SW480 (cell line): ENCODE measurements at regions not wholly inside any gene's neighbourhood (a gene's known extent, or its start where the extent isn't known, plus 50 kb on each side); places are given as distances from the start of the nearest gene placed in this dataset.
"Not testable (repeated sequence)": the region's sequence is repeated elsewhere in the genome, so short reads cannot be mapped to it uniquely, and the experiment has no call there.

Experiments
- DNase-seq: peaks from one replicate; pipeline ENCODE4 v3.0.0-alpha.2; 2016; ENCODE audit warnings: low spot score

DNA sequence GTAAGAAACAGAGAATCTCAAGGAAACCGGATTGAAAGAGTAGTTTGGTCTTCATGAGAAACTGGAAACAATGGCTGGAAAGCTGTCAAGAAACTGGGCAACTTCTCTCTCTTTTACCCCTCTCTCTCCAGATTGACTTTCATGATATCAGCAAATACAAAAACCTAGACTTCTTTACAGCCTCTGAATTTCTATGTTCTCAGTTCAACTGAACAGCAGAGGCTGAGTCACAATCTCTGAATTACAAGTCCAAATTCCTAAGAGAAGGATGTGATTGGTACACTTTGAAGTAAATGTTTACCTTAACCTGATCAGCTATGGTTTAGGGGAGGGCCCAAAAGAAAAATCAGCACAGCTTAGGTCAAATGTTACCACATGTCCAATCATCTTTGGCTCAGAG lies 974.9 kb downstream of the RPA4 start:
- DNase-seq: no peak

DNA sequence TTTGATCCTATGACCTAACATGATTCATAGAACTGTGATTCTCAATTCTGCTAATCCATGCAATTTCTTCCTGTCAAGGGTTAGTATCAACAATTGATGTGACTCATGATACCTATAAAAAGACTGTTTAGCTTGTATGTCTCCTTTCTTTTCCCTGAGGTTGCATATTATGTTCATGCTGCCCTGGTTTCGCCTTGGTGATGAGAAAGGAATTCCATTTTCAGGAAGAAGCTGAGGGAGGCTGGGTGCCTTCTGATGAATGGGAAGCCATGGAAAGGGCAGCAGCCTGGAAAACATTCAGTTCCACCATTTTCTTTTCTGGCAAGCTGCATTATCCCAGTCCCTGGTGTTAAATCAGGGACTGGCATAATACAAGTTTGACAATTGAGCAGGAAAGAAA lies 976.5 kb downstream of the RPA4 start:
- no peak for DNase-seq

- no peak for DNase-seq
Measured at GRCh38 chrX:97863261-97863660, 979.6 kb downstream of the RPA4 start.

DNA sequence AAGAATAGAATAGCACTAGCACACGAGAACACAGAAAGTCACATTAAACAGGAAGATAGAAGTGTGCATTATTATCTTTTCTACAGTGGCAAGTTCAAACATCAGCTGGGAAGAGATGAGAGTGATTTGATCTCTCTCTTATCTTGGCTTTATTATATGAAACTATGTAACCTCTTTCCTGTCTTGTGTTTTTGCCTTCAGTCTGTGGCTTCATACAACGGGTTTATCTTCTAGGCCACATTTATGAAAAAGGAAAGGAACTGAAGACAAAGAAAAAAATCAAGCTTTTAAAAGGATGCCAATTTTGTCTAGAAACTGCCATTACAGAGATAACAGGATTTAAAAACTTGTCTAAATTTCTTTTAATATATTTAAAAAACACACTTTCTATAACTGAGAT lies 983.6 kb downstream of the RPA4 start:
- no peak for DNase-seq

DNA sequence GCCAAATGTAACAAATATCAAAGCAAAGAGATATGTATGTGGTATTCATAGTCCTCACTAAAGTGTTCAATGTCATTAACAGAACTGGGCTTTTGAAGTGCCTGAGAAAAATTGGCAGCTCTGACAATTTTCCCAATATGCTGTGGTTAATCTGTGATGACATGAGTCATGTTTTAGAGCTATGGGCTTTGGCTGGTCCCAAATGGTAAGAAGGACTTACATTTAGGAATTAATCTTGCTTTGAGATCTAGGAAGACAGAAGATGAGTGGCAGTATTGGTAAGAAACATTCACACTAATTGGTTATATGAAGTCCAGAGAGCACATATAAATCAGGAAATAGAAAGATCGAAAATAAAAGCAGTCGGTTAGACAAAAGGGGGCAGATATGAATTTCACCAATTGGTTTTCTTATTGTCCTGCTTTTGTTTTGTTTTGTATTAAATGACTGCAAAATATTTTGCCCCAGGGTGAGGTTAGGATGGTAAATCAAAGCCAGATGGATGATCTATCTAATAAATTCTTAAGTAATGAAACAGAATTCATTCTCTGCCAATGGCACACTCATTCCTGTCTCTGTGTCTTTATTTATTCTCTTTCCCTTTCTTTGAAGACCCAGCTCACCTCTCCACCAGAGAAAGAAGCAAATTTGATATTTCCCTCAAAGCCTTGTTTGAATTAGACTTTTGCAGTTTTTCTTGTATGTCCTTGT lies 993.1 kb downstream of the RPA4 start:
- DNase-seq: no peak

DNA sequence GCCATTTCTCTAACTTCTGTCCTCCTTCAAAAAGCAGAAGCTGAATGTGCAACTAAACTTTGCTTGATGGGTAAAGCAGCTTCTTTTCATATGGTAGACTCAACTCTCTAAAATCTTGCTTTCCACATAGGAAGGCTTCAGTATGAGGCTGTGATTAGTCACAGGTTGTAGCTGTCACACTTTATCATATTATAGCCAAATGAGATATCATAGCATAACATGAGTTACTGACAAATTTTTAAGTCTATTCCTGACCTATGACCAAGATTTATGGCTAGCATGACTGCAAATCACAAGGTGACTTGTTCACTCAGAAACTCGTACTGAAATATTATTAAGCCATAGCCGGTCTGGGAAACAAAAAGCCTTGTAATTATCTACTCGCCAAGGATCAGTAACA lies 998.6 kb downstream of the RPA4 start:
- DNase-seq: no peak

DNA sequence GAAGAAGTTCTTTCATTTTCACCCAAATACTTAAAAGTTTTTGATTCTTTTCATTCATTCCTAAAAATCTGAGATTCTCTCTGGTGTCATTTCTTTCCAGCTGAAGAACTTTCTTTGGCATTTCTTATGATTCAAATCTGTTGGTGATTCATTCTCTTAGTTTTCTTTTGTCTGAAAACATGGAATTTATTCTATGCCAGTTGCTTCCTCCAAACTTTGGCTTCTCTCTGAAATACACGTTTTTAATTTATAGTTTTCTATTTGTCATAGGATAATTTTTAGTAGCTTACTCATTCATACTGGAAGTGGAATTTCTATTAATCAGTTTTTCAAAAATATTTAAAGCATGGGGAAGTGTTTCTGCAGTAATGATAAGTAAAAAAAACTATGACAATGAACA lies 1012.0 kb downstream of the RPA4 start:
- no peak for DNase-seq

- DNase-seq: no peak
Measured at GRCh38 chrX:97897998-97898397, 1014.3 kb downstream of the RPA4 start.

DNA sequence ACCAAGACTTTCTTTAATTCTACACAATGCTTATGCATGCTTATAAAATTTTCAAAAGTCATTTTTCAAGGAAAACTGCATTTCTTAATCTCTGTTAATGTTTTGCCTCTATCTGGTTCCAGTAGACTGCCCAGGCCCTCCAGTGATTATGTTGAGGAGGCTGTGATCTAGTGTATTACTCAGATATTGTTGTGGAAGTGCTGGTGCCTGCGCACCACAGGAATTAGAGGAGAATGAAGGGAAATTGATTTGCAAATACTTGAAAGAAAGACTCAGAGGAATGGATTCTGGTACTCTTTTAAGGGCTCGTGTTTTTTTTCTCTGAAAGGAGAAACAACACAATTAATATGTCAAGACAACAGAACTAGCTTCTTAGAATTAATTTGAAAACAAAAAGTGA lies 1015.1 kb downstream of the RPA4 start:
- DNase-seq: no peak

DNA sequence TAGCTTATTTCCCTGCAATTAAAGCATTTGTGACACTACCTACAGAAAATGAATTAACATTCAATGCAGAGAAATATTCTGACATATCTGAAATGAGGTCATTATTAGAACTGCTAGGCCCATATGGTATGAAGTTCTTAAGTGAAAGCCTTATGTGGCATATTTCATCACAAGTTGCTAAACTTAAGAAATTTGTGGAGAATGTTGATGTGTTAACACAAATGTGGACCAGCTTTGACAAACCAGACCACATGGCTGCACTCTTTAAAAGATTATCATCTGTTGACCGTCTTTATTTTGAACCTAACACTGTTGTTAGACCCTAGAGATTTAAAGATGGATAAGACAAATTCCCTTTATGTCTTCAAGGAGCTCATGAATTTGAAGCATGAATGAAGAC lies 1024.1 kb downstream of the RPA4 start:
- DNase-seq: no peak

GRCh38 chrX:97909245-97909644 lies 1025.5 kb downstream of the RPA4 start:
- no peak for DNase-seq

GRCh38 chrX:97915390-97915789 lies 1031.7 kb downstream of the RPA4 start:
- not testable (repeated sequence) for DNase-seq

- DNase-seq: not testable (repeated sequence)
Measured at GRCh38 chrX:97921223-97921622, 1037.5 kb downstream of the RPA4 start.

GRCh38 chrX:97931586-97931985 lies 1047.9 kb downstream of the RPA4 start:
- no peak for DNase-seq

DNA sequence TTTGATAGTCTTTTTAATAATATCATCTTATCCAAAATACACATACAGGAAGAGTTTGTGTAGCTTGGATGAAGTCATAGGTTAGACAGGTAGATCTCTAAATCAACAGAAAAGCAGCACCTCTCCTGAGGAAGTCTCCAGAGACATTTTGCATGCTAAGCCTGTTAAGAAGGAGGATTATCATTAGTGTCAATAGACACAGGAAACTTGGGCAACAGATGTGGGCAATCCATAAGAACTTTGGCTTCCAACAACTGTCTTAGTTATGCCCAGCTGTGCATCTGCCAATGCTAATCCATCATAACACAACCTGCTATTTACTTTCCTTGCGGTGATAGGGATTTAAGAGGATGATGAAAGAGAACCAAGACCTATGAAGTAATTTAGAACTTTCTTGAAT lies 1052.6 kb downstream of the RPA4 start:
- no peak for DNase-seq

GRCh38 chrX:97938706-97939105 lies 1055.0 kb downstream of the RPA4 start:
- no peak for DNase-seq

- DNase-seq: no peak
Measured at GRCh38 chrX:97968376-97969163, 1084.9 kb downstream of the RPA4 start.

GRCh38 chrX:97984641-97985040 lies 1100.9 kb downstream of the RPA4 start:
- no peak for DNase-seq

GRCh38 chrX:97985096-97985495 lies 1101.4 kb downstream of the RPA4 start:
- no peak for DNase-seq

- no peak for DNase-seq
Measured at GRCh38 chrX:97987979-97988378, 1104.3 kb downstream of the RPA4 start.

DNA sequence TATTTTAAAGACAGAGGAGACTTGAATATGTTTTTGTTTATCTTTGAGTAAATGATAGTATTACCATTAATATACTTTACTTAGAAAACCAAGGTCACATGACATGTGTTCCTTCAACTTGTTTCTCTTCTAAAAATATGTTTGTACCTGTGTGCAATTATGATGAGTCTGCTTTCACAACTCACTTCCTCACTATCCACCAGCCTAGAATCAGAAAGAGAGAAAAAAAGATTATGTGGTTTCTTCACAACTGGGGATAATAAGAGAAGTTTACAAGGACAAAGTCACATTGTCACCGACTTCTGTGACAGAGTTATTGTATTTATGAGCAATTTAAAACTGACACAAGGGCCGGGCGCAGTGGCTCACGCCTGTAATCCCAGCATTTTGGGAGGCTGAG lies 1112.1 kb downstream of the RPA4 start:
- no peak for DNase-seq

GRCh38 chrX:98028691-98029090 lies 1145.0 kb downstream of the RPA4 start:
- DNase-seq: no peak

- DNase-seq: no peak
Measured at GRCh38 chrX:98029861-98030260, 1146.2 kb downstream of the RPA4 start.

DNA sequence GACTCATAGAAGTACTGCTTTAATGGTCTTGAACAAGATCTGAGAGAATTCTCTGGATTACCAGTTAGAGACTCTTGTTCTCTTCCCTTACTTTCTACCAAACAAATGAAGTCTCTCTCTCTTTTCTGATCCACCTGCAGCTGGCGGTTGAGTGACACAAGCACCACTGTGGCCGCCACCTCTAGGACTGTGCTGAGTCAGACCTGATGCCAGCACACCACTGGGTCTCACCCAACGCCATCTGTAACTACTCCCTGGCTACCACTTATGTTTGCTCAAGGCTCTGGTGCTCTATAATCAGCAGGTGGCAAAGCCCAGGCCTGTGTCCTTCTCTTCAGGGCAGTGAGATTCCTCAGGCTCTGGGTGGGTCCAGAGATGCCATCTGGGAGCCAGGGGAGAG lies 1173.5 kb downstream of the RPA4 start:
- no peak for DNase-seq
